Mucosa of descending colon (tissue), 3 donors: ENCODE measurements at regions not wholly inside any gene's neighbourhood (a gene's known extent, or its start where the extent isn't known, plus 50 kb on each side); places are given as distances from the start of the nearest gene placed in this dataset.
A peak's percentile ranks its signal among the peaks of the same experiment; 100 is the strongest.

Source experiments
- ATAC-seq: fragments of 200-7000 bp; cut with Tn5 transposase; one replicate; pipeline ENCODE4 v1.9.1; 2020; ENCODE audit warnings: mild to moderate bottlenecking, moderate library complexity
- DNase-seq, 3 donors: peaks; one replicate each; pipeline ENCODE4 v3.0.0-alpha.2; 2020
- H3K36me3 ChIP-seq: fragments of 200-600 bp; one replicate; pipeline ENCODE4 v1.8.0; 2021; ENCODE audit warnings: low read depth, mild to moderate bottlenecking
- H3K4me1 ChIP-seq: fragments of 200-600 bp; one replicate; pipeline ENCODE4 v1.8.0; 2021; ENCODE audit warnings: low read depth, mild to moderate bottlenecking
- H3K4me3 ChIP-seq: fragments of 200-600 bp; one replicate; pipeline ENCODE4 v1.8.0; 2021; ENCODE audit warnings: mild to moderate bottlenecking
- H3K9me3 ChIP-seq: fragments of 200-600 bp; one replicate; pipeline ENCODE4 v1.8.0; 2021; ENCODE audit warnings: mild to moderate bottlenecking
- intact Hi-C, 2 donors: fragments of 100-400 bp; cut with DNase I in 1 of 2; cut with micrococcal nuclease in 1 of 2; formaldehyde crosslinking; loops; one replicate each; pipeline versions ENCODE4 v1.11.0 to v1.11.1; 2022; cut with DNase I, micrococcal nuclease
- TF ChIP-seq, protein P1 (sequence below): fragments of 200-600 bp; IDR thresholded peaks from one replicate; pipeline ENCODE4 v1.8.0; 2022; ENCODE audit warnings: antibody characterized with exemption, mild to moderate bottlenecking
- donor health status: DM: no; HTN: no; CAD: no; lungs with moderate emphysema.
- donor health status: DM: no; HTN: no; CAD: no.
- donor health status: DM: no; HTN: yes; CAD: no.

DNA sequence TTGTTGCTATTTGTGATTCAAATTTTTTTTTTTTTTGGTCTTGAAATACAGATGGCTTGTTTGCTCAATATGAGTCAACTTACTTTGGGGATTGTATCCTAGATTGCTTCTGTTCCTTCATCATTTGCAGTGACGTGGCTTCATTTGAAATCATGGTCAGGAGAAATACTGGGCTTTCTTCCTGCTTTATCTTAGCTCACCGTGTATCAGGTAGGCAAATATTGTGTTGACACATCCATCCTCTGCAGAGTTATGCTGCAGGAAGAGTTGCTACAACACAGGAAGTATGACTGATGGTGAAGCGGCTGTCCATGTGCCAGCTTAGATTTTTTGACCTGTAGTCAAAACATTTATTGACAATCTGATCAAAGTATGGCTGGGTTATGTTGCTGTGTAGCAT is 232.2 kb downstream of the C4orf33 start:
- H3K4me1 ChIP-seq: no peaks in the 10 kb centered on the region
- intact Hi-C loops: no loop called here
- ATAC-seq (peak; percentile 27), DNase-seq (no peak)
- H3K9me3 ChIP-seq: no peaks in the 10 kb centered on the region
- TF ChIP-seq, protein P1, sequence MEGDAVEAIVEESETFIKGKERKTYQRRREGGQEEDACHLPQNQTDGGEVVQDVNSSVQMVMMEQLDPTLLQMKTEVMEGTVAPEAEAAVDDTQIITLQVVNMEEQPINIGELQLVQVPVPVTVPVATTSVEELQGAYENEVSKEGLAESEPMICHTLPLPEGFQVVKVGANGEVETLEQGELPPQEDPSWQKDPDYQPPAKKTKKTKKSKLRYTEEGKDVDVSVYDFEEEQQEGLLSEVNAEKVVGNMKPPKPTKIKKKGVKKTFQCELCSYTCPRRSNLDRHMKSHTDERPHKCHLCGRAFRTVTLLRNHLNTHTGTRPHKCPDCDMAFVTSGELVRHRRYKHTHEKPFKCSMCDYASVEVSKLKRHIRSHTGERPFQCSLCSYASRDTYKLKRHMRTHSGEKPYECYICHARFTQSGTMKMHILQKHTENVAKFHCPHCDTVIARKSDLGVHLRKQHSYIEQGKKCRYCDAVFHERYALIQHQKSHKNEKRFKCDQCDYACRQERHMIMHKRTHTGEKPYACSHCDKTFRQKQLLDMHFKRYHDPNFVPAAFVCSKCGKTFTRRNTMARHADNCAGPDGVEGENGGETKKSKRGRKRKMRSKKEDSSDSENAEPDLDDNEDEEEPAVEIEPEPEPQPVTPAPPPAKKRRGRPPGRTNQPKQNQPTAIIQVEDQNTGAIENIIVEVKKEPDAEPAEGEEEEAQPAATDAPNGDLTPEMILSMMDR: no peak
- H3K36me3 ChIP-seq: no peaks in the 10 kb centered on the region
- no peak overlapping the region for H3K4me3 ChIP-seq

DNA sequence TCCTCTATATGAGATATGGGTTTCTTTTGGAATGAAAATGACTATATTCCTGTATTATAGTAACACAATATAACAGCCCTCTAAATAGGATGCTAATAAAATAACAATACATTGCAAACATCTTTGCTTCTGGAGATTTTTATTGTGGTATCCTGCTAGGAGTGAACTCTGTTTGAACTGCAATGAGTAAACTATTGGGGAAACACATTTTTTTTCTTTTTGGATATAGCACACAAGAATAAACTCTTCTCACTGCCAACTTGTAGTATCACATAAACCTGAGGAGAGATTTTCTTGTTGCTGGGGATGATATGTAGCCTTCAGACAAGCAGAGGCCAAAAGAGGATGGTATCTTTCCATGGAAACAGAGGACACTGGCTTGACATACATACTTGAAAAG is 238.2 kb downstream of the C4orf33 start:
- ATAC-seq (no peak), DNase-seq (no peak)
- no peaks in the 10 kb centered on the region for H3K4me1 ChIP-seq
- TF ChIP-seq, protein P1: no peak
- H3K4me3 ChIP-seq: no peak overlapping the region
- intact Hi-C loops: no loop called here
- no peaks in the 10 kb centered on the region for H3K36me3 ChIP-seq
- H3K9me3 ChIP-seq: no peaks in the 10 kb centered on the region

DNA sequence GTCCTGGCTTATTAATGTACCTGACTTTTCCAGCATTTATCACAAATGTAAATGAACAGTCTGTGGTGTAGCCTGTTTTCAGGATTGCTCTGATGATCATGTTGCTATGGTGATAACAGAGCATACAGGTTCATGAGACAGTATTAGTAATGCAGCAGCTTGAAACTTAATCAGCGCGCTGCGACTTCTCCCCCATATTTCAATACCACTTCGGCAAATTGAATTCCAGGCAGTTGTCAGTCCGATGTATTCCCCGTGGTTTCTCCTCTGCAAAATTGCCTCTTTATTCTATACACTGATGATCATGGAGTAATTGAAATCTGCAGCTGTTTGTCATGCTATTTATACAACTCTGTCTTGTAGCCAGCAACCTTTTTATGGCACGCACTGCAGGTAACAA is 239.3 kb downstream of the C4orf33 start:
- ATAC-seq: no peak
- intact Hi-C loops: no loop called here
- H3K9me3 ChIP-seq: no peaks in the 10 kb centered on the region
- H3K36me3 ChIP-seq: no peaks in the 10 kb centered on the region
- DNase-seq: no peak
- no peaks in the 10 kb centered on the region for H3K4me1 ChIP-seq
- TF ChIP-seq, protein P1: no peak
- no peak overlapping the region for H3K4me3 ChIP-seq

DNA sequence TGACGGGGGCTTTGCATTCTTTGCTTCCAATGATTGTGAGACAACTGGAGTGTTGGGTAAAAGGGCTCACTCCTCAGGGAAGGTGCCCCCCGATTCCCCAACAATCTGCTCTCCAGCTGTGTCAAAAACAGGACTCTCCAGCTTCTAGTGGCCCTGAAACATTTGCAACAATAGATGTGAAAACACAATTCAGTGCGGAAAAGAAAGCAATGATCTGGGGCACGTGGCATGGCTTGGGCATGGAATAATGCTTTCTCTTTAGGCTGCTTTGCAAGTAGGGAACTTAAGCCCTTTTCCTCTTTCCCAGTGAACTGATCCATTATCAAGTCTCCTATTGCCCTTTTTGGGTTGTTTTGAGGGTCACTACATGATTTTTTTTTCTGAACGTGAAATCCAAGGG is 239.9 kb downstream of the C4orf33 start:
- no peak for ATAC-seq
- Histone ChIP-seq H3K4me3 (no peak overlapping the region), H3K4me1 (no peaks in the 10 kb centered on the region), H3K9me3 (no peaks in the 10 kb centered on the region), H3K36me3 (no peaks in the 10 kb centered on the region)
- TF ChIP-seq, protein P1: no peak
- no peak for DNase-seq
- intact Hi-C loops: no loop called here

DNA sequence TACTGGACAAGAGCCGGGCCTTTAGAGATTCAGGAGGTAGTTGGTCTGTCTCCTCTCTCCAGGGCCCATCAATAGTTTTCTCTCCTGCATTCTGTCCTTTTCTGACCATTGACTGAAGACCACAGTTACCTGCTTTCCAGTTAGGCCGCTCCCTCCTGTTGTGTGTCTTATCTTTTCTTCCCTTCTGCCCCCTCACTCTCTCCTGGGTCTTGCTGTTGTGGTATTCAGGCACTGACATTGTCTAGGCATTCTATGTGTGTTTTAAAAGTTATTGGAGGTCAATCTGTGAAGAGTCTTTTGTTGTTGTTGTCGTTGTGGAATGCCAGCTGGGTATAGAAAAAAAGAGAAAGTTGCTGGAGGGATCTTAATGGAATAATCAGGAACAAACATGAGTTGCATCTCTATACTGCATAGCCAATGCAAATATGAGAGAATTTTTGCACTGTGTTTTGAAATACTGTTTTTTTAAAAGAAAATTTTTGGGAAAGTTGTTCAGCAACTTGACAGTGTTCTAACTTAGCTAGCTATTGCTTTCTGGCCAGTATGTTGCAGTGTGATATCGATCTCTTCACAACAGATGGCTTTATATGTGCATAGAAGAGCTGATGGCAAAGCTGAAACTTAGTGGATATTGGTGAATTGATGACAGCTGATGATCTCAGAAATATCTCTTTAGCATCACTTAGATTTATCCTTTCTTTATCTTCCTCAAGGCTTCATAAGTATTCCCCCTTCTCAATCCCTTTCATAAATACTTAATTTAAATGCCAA is 240.7 kb downstream of the C4orf33 start:
- Histone ChIP-seq H3K36me3 (no peaks in the 10 kb centered on the region), H3K4me1 (no peaks in the 10 kb centered on the region), H3K4me3 (no peak overlapping the region), H3K9me3 (no peaks in the 10 kb centered on the region)
- TF ChIP-seq, protein P1: no peak
- intact Hi-C loops: no loop called here
- DNase-seq: no peak
- no peak for ATAC-seq

DNA sequence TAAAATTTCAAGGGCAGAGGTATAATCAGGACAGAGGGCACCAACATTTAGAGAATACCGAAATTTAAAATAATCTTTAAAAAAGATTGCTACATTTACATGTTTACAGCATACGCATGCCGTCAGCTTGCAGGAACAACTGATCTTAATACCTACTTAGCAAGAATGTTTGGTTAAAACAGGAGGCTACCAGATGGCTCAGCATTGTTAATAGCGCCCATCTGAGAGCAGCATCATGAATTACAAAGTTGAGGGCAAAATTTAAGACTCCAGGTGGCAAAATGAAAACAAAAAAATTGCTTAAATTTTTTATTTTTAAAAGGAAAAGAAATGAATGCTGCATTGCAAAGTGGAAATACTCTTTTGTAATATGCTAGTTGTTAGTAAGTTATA is 241.3 kb downstream of the C4orf33 start:
- TF ChIP-seq, protein P1: no peak
- Histone ChIP-seq H3K4me1 (no peaks in the 10 kb centered on the region), H3K4me3 (no peak overlapping the region), H3K36me3 (no peaks in the 10 kb centered on the region), H3K9me3 (no peaks in the 10 kb centered on the region)
- intact Hi-C loops: no loop called here
- ATAC-seq: no peak
- DNase-seq: no peak
